OCI-M2 (cell line): ENCODE measurements at regions not wholly inside any gene's neighbourhood (a gene's known extent, or its start where the extent isn't known, plus 50 kb on each side); places are given as distances from the start of the nearest gene placed in this dataset.

Source experiments
- DNase-seq: peaks from one replicate; lab custom pipeline; 2025; ENCODE audit not compliant: unreplicated experiment; lab: John Stamatoyannopoulos, UW

- DNase-seq, result no peak
Measured at GRCh38 chr1:105294838-105295237, 1545.1 kb downstream of the AMY1C start.

GRCh38 chr1:105310063-105310462 lies 1560.4 kb downstream of the AMY1C start:
- DNase-seq, result no peak

DNA sequence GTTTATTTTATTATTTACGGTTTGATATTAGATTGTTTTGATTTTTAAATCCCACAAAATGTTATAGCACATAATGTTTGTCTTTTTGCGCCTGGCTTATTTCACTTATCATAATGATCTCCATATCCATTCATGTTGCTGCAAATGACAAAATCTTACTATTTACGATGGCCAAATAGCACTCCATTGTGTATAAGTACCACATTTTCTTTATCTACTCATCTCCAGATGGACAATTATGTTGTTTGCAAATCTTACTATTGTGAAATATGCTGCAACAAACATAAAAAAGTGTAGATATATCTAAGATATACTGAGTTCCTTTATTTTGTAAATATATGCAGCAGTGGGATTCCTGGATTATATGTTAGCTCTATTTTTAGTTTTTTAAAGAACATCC lies 1568.3 kb downstream of the AMY1C start:
- no peak for DNase-seq

GRCh38 chr1:105326886-105327285 lies 1577.2 kb downstream of the AMY1C start:
- no peak for DNase-seq

- DNase-seq, result no peak
Measured at GRCh38 chr1:105337420-105337819, 1587.7 kb downstream of the AMY1C start.

DNA sequence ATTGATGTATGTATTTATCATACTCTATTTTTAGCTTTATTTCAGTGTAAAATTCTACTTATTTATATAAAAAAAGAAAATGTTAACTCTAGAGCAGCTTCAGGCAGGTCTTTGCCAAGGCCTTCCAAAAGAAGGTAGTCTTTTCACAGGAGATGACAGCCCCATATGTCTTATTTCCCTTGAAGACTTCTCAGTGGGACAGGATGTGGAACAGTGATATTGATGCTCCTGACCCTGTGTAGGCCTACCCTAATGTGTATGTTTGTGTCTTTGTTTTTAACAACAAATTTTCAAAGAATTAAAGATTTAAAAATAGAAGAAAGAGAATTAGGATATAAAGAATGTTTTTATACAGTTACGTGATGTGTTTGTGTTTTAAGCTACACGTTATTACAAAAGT lies 1593.6 kb downstream of the AMY1C start:
- DNase-seq, result no peak

DNA sequence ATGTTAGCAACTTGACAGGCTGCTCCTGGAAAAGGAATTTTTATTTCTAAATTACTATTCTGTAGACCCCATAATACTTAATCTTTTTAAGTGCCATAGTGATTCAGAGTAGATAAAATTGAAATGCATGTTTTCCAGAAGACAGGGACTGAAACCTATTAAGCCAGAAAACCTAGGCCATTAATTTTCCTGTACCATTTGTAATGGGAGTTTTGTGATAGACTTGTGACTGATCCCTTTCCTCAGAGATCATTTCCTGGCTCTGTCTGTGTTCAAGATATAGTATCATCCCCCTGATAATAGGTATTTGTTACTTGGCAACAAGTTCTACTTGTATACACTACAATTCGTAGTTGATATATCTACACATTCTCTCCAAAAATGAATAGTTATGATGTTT lies 1609.8 kb downstream of the AMY1C start:
- DNase-seq, result no peak

DNA sequence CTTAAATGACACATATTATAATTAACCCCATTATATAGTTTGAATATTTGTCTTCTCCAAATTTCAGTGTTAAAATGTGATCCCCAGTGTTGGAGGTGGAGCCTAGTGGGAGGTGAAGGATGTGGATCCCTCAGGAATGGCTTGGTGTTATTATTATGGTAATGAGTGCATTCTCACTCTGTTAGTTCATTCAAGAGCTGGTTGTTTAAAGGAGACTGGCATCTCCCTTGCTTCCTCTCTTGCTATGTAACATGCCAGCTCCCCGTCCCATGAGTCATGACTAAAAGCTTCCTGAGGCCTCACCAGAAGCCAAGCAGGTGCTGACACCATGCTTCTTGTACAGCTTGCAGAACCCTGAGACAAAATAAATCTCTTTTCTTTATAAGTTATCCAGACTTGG lies 1612.7 kb downstream of the AMY1C start:
- no peak for DNase-seq

DNA sequence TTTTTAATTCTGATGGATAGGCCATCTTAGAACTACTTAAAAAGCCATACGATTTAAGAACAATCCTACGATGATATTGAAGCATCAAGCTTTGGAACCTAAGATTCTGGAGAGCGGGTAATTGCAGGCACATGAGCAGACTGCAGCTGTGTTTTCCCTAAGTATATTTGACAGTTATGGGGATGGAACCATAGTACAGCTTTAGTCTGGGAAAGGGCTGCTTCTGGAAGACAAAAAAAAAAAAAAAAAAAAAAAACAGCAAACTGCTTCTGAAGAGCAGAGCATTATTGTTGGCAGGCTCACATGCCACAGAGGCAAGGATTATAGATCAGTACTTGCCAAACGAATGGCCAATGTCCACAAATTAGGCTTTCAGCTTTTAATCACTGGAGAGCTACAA lies 1618.7 kb downstream of the AMY1C start:
- DNase-seq, result no peak

DNA sequence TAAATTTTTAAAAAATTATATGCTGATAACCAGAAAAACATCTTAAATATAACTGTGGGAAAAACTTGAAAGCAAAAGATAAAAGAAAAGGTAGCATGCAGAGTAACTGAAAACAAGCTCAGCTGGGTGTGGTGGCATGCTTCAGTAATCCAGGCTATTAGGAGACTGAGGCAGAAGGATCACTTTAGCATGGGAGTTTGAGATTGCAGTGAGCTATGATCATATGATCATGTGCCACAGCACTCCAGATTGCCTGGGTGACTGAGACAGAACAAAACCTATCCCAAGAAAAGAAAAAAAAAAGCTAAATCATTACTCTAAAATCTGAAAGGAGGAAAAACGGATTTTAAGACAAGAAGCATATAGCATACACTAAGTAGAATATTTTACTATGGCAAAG lies 1624.0 kb downstream of the AMY1C start:
- DNase-seq, result no peak

- no peak for DNase-seq
Measured at GRCh38 chr1:105386489-105386888, 1636.8 kb downstream of the AMY1C start.

- DNase-seq, result no peak
Measured at GRCh38 chr1:105396001-105396400, 1646.3 kb downstream of the AMY1C start.

- no peak for DNase-seq
Measured at GRCh38 chr1:105398909-105399308, 1649.2 kb downstream of the AMY1C start.

GRCh38 chr1:105399716-105400115 lies 1650.0 kb downstream of the AMY1C start:
- DNase-seq, result no peak

DNA sequence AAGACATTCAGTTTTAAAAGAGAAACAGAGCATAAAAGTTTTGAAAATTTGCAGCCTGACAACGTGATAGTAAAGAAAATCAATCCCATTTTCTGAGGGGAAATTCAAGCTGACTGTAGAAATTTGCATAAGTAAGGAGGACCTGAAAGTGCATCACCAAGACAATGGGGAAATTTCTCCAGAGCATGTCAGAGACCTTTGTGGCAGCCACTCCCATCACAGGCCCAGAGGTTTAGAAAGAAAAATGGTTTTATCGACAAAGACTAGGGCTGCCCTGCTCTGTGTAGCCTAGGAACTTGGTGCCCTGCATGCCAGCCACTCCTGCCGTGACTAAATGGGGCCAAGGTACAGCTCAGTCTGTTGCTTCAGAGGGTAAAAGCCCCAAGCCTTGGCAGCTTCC lies 1640.2 kb upstream of the PRMT6 start:
- DNase-seq, result no peak

GRCh38 chr1:105419030-105419429 lies 1637.4 kb upstream of the PRMT6 start:
- no peak for DNase-seq

DNA sequence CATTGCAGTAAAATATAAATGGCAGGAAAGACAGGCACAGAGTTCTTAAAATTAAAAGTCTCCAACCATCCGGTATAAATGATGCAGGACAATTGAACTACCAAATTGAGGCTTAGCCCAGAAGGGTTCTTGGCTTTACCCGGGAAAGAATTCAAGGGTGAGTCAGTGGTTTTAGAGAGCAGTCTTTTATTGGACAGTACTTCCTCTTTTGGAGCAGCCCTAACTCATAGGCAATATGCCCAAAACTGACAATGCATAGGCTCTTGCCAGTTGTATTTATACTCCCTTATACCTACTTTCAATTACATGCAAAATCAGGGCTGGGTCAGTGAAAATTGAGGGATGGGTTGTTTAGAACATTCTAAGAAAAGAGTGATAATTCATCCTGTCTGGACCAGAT lies 1628.9 kb upstream of the PRMT6 start:
- DNase-seq, result peak; percentile 4

DNA sequence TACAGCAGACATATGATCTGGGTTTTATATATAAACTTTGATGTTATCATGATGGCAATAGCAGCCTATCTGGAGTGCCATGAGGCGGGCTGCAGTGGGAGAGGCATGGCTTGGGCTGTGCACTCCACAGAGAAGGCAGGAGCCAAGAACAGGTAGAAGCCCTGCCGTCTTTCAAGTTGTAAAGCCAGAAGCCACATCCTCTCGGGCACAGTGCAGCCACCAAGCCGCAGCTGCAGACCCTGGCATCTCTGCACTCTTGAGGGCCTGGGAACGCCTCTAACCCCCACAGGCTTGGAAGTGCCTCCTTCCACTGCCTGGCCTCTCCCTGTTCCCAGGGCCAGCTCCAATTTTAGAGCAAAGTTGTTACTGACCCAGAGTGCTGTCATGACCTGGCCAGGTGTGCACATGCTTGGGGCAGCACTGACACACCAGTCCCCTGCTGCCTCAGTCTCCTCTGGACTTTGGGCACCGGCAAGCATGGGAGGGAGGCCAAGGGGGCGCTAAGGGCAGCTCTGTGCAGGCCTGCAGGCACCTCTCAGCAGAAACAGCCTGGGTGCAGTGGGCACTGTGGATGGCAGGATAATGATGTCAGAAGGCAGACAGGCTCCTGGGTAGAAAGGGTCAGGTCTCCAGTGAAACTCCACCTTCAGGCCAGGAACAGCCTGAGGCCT lies 1619.8 kb upstream of the PRMT6 start:
- no peak for DNase-seq

GRCh38 chr1:105437847-105438246 lies 1618.6 kb upstream of the PRMT6 start:
- no peak for DNase-seq

GRCh38 chr1:105442901-105443300 lies 1613.6 kb upstream of the PRMT6 start:
- no peak for DNase-seq

GRCh38 chr1:105459759-105460158 lies 1596.7 kb upstream of the PRMT6 start:
- no peak for DNase-seq

- DNase-seq, result no peak
Measured at GRCh38 chr1:105462308-105462707, 1594.2 kb upstream of the PRMT6 start.

GRCh38 chr1:105467549-105467948 lies 1588.9 kb upstream of the PRMT6 start:
- no peak for DNase-seq
